GM21619 (cell line): ENCODE measurements at regions not wholly inside any gene's neighbourhood (a gene's known extent, or its start where the extent isn't known, plus 50 kb on each side); places are given as distances from the start of the nearest gene placed in this dataset.
"Not testable (repeated sequence)": the region's sequence is repeated elsewhere in the genome, so short reads cannot be mapped to it uniquely, and the experiment has no call there.

ENCODE experiments used
- ATAC-seq: cut with Tn5 transposase; IDR thresholded peaks from one replicate; pipeline ENCODE4 v1.9.1; 2021; ENCODE audit not compliant: unreplicated experiment

DNA sequence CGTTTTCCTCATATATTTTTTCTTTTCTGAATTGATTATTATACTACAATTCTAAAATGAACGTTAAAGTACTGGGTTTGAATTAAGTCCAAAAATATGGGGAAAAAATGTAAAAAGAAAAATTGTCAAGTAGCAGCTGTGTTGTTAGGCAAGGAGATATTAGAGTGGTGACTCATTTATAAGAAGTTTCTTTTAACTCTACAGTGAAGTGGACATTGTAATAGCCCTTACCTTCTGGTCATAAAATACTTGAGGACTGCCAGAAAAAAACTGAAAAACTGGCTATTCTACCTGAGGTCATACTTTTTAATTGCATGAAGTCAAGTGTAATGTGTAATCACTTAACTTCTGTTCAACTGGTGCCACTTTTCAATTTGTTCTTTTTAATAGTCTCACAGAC, 523.1 kb upstream of the TSPY4 start:
- no peak for ATAC-seq

DNA sequence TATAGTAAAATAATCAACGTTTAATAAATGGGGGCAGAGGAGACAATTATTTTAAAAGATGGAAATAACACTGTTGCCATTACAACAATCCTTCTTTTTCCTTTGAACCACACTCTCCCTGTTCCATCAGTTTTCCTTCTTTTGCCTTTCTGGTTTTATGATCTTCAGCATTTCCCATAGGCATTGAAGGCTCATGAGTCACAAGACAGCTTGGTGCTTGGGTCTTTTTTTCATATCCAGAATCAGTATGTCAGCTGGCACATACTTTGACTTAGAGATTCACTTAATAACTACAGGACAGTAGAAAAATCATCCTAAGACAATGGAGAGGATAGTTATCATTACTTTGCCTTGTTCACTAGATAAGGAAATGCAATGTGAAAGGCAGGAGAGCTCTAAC, 521.6 kb upstream of the TSPY4 start:
- no peak for ATAC-seq

DNA sequence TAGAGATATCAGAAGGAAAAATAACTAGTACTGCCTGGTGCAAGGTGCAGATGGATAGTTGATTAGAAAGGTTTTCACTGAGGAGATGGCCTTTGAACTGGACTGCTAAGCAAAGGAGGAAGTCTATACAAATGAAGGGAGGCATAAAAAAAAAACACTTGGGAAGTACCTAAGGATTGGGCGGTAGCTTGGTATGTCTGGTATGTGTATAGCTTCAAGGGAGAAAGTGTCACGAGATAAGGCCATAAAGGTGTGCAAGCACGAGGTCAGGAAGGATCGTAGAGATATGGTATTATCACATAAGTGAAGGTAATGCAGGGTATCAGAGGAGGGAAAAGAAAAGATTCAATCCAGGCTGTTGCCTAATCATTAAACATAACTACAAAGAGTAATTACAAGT, 517.2 kb upstream of the TSPY4 start:
- ATAC-seq = no peak

DNA sequence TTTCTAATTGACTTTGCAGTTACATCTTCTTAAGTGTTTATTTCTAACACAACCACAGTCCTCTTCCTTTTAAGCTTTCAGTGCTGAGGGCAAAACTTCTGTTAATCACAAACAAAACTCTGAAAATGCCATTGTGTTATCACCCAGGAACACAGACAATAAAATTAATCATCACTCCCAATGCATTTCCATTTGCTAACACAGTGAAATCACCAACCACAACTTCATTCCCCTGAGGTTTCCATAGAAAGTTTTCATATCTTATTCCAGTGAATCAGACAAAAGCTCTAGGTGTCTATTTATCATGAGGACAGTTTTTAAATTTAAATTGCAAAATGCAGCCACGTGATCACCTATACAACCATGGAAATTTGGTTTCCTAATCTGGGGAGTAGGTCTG, 516.2 kb upstream of the TSPY4 start:
- no peak for ATAC-seq

DNA sequence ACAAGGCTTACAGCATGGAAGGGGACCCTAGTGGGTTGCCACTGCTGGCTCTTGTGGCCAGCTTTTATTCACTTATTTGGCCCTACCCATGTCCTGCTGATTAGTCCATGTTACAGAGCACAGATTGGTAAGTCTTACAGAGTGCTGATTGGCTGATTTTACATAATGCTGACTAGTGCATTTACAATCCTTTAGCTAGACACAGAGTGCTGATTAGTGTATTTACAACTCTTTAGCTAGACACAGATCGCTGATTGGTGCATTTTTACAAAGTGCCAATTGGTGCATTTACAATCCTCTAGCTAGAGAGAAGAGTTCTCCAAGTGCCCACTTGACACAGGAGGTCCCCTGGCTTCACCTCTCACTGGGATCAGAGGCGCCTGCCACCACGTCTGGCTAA, 485.0 kb upstream of the TSPY4 start:
- ATAC-seq = no peak

DNA sequence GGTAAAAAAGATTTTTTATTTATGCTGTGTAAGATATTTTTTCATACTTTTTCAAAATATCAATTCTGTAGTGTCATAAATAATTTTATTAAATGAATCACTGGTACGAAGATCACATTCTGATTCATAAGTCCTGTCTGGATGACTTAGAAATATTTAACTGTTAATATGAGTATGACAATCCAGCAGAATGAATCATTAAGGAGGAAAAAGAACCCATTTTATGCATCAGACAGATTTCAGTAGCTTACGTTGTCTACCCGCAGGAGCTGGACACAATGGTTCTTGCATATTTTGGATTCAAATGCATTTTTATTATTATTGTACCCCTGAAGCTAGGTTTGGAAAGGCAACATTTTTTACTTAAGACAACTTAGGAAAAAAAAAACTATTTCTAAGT, 448.9 kb upstream of the TSPY4 start:
- no peak for ATAC-seq

DNA sequence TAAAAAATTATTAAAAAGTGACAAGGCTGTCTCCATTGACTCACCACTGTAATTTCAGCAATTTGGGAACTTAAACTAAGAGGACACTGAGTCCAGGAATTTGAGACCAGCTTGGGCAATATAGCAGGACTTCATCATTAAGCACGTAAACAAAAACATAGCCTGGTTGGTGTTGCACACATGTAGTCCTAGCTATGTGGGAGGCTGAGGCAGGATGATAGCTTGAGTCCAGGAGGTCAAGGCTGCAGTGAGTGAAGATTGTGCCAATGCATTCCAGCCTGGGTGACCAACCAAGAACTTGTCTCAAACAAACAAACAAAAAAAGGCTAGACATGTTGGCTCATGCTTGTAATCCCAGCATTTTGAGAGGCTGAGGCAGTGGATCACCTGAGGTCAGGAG, 439.4 kb upstream of the TSPY4 start:
- no peak for ATAC-seq

DNA sequence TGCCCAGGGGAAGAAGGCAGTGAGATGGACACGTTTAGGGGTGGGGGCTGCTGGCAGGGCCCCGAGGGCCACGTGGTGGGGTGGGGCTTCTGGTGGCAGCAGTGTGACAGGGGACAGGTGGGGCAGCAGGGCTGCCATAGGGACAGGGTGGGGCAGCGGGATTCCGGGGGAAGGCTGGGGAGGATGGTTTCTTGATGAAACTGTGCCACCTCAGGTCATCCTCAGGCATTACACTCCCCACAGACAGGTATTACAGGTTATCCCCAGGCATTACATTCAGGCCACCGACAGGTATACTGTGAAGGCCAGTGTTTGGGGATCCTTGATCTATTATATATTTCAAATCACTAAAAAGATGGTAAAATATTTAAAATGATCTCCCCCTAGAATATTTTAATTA, 432.1 kb upstream of the TSPY4 start:
- no peak for ATAC-seq

DNA sequence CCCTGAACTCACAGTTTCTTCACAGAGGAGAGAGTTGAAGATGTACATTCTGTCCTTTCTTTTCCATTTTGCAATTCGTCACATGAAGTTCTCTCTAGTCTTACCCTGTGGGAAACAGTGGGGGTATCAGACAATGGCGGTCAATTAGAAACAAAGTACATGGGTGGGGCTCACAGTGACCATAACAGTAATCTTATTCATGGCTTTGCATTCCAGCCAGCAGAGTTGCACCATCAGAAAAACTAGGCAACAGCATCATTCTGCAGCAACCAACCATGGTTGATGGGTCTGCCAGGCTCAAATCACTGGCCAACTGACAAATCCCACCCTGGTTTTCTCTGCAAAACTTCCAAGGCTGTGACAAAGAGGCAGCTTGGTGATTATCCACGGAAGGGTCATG, 414.7 kb upstream of the TSPY4 start:
- not testable (repeated sequence) for ATAC-seq
